ENCODE measurements at regions not wholly inside any gene's neighbourhood (a gene's known extent, or its start where the extent isn't known, plus 50 kb on each side); places are given as distances from the start of the nearest gene placed in this dataset.

DNA sequence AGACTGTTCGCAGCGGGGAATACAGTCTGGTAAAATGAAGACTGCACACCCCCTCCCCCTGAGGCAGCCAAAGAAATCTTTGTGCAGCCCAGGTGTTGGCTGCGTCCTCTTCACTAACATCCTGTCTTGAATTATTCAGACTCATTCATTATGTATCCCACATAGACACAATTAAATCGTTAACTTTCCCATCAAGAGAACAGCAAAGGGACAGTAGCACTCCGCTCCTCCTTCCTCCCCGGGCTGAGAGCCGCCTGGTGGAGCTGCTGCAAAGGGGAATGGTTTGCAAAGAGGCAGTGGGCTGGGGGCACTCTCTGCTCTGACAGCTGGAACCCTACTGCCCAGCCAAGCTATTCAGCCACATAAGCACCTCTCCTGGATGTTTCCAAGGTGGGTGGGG is 290.0 kb upstream of the SOX9 start:
- no peak overlapping the region for H3K4me3 Mint-ChIP-seq
- POLR2A ChIA-PET = no interaction called here
- WGBS (ENCODE audit: insufficient coverage) = 94% methylated on average over 3 of the region's 7 CpGs
- Histone ChIP-seq H4K20me1 (ENCODE audit: control insufficient read depth, insufficient read depth, low read length, poor library complexity, severe bottlenecking) (no peaks in the 10 kb centered on the region), H3K79me2 (ENCODE audit: control insufficient read depth, insufficient read depth, low read length) (no peaks in the 10 kb centered on the region), H3K4me2 (replicated peaks; ENCODE audit: low read depth, low read length, poor library complexity, severe bottlenecking) (no peak overlapping the region), H3K9ac (ENCODE audit: low read length) (no peak overlapping the region), H2AFZ (ENCODE audit: insufficient read depth, low read depth, low read length, poor library complexity, severe bottlenecking) (no peak overlapping the region), H3K36me3 (replicated peaks in 1 of 2; ENCODE audit: control extremely low read depth in 1 of 2, control insufficient read depth in 1 of 2, extremely low read depth in 1 of 2, insufficient read depth in 2 of 2, low read length in 1 of 2) (no peaks in the 10 kb centered on the region), H3K9me3 (ENCODE audit: control extremely low read depth in 1 of 3, control insufficient read depth in 2 of 3, insufficient read depth in 1 of 3, low read length in 2 of 3) (no peaks in the 10 kb centered on the region), H3K4me1 (ENCODE audit: control insufficient read depth in 2 of 2, insufficient read depth in 2 of 2, low read length in 2 of 2) (no peaks in the 10 kb centered on the region), H3K27me3 (replicated peaks in 1 of 4; ENCODE audit: control extremely low read depth in 1 of 4, control insufficient read depth in 3 of 4, insufficient read depth in 4 of 4, low read length in 3 of 4) (no peaks in the 10 kb centered on the region), H3K4me3 (ENCODE audit: control extremely low read depth in 1 of 5, extremely low read depth in 1 of 5, insufficient read depth in 1 of 5, low read depth in 2 of 5, low read length in 4 of 5) (no peak overlapping the region), H3K27ac (ENCODE audit: low read length in 2 of 2) (no peak overlapping the region)
- no peak overlapping the region for H3K27ac Mint-ChIP-seq
- TF ChIP-seq, protein P1, sequence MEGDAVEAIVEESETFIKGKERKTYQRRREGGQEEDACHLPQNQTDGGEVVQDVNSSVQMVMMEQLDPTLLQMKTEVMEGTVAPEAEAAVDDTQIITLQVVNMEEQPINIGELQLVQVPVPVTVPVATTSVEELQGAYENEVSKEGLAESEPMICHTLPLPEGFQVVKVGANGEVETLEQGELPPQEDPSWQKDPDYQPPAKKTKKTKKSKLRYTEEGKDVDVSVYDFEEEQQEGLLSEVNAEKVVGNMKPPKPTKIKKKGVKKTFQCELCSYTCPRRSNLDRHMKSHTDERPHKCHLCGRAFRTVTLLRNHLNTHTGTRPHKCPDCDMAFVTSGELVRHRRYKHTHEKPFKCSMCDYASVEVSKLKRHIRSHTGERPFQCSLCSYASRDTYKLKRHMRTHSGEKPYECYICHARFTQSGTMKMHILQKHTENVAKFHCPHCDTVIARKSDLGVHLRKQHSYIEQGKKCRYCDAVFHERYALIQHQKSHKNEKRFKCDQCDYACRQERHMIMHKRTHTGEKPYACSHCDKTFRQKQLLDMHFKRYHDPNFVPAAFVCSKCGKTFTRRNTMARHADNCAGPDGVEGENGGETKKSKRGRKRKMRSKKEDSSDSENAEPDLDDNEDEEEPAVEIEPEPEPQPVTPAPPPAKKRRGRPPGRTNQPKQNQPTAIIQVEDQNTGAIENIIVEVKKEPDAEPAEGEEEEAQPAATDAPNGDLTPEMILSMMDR (IDR thresholded peaks at IDR 0.05) = no peak
- no peak for TF ChIP-seq EZH2 (IDR thresholded peaks at IDR 0.05; ENCODE audit: borderline replicate concordance, insufficient read depth, low read depth, low read length, poor library complexity, severe bottlenecking)
- ATAC-seq (ENCODE audit: low read depth) = no peak
- CTCF ChIA-PET = no interaction called here
- H3K4me1 Mint-ChIP-seq = no peaks in the 10 kb centered on the region
- H3K27me3 Mint-ChIP-seq = peaks cover 5% of the 10 kb centered on the region
- no peaks in the 10 kb centered on the region for H3K9me3 Mint-ChIP-seq (ENCODE audit: insufficient read depth)
- intact Hi-C loops (cut with micrococcal nuclease) = no loop called here
- DNase-seq = no peak

DNA sequence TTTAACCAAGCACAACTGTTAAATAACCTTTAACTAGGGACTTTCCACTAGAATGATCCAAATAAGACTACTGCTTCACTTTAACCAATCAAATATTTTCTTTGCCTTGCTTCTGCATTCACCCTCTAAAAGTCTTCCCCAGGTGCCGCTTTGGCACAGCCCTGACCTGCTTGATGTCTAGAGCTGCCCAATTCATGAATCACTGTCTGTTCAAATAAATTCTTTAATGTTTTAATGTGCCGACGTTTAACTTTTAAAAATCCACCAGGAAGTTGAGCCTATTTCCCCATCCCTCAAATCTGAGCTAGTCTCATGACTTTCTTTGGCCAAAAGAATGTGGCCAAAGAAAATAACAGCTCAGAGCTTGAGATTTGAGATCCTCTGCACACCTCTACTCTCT is 277.8 kb upstream of the SOX9 start:
- Histone ChIP-seq H3K4me1 (ENCODE audit: control insufficient read depth in 2 of 2, insufficient read depth in 2 of 2, low read length in 2 of 2) (no peaks in the 10 kb centered on the region), H3K27ac (ENCODE audit: low read length in 2 of 2) (no peak overlapping the region), H3K79me2 (ENCODE audit: control insufficient read depth, insufficient read depth, low read length) (no peaks in the 10 kb centered on the region), H4K20me1 (ENCODE audit: control insufficient read depth, insufficient read depth, low read length, poor library complexity, severe bottlenecking) (no peaks in the 10 kb centered on the region), H3K36me3 (replicated peaks in 1 of 2; ENCODE audit: control extremely low read depth in 1 of 2, control insufficient read depth in 1 of 2, extremely low read depth in 1 of 2, insufficient read depth in 2 of 2, low read length in 1 of 2) (no peaks in the 10 kb centered on the region), H3K4me3 (ENCODE audit: control extremely low read depth in 1 of 5, extremely low read depth in 1 of 5, insufficient read depth in 1 of 5, low read depth in 2 of 5, low read length in 4 of 5) (no peak overlapping the region), H3K9me3 (ENCODE audit: control extremely low read depth in 1 of 3, control insufficient read depth in 2 of 3, insufficient read depth in 1 of 3, low read length in 2 of 3) (peaks cover 0 to 4% (median 2%) of the 10 kb centered on the region in 3 donors), H3K27me3 (replicated peaks in 1 of 4; ENCODE audit: control extremely low read depth in 1 of 4, control insufficient read depth in 3 of 4, insufficient read depth in 4 of 4, low read length in 3 of 4) (no peaks in the 10 kb centered on the region), H3K9ac (ENCODE audit: low read length) (no peak overlapping the region), H3K4me2 (replicated peaks; ENCODE audit: low read depth, low read length, poor library complexity, severe bottlenecking) (no peak overlapping the region), H2AFZ (ENCODE audit: insufficient read depth, low read depth, low read length, poor library complexity, severe bottlenecking) (no peak overlapping the region)
- ATAC-seq (ENCODE audit: low read depth) (no peak), DNase-seq (no peak)
- Mint-ChIP-seq H3K27ac (no peak overlapping the region), H3K9me3 (ENCODE audit: insufficient read depth) (no peaks in the 10 kb centered on the region), H3K4me3 (no peak overlapping the region), H3K4me1 (no peaks in the 10 kb centered on the region), H3K27me3 (no peaks in the 10 kb centered on the region)
- intact Hi-C loops (cut with micrococcal nuclease) = no loop called here
- TF ChIP-seq EZH2 (IDR thresholded peaks at IDR 0.05; ENCODE audit: borderline replicate concordance, insufficient read depth, low read depth, low read length, poor library complexity, severe bottlenecking) = no peak
- TF ChIP-seq, protein P1 (IDR thresholded peaks at IDR 0.05) = no peak
- WGBS (ENCODE audit: insufficient coverage) = 95% methylated on average over 3 of the region's 3 CpGs
- POLR2A ChIA-PET = no interaction called here
- CTCF ChIA-PET = no interaction called here

Data from B cell (primary cell).